ENCODE measurements at regions not wholly inside any gene's neighbourhood (a gene's known extent, or its start where the extent isn't known, plus 50 kb on each side); places are given as distances from the start of the nearest gene placed in this dataset.

DNA sequence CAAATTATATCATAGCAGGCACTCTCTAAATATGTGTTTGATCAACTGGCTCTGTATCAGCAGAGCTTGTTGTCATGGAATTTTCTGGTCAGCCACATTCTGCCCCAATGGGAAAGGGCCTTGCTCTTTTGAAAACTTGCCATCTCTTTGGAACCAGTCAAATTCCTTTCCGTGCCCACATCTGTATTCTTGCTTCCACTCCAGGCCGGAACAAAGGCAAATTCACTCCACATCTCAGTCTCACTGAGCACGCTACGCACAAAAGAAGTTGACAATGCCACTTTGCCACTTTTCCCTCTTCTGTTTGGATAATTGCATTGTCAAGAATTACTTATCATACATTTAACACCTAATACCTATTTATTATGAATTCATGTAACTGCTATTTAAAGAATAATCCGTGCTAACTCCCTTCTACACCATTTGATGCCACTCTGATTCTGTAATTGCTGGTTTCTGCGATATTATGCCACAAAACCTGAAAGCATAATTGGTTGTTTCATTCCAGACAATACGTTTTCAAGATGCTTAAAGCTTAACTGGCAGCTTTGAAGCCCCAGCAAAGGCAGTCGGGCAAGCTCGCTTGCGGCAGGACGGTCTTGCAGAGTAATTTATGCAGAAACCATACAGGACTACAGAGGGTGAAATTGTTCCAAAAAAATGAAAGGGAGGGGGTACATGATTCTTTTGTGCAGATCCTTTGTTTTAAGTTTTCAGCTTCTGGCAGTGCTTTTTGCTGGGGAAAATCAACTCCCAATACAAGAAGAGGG is 277.7 kb downstream of the MSX2 start:
- no peaks in the 10 kb centered on the region for H3K79me2 ChIP-seq (ENCODE audit: insufficient read depth, low read length)
- H3K9ac ChIP-seq (ENCODE audit: low read depth, low read length, poor library complexity, severe bottlenecking): no peak overlapping the region
- H3K9me3 ChIP-seq (ENCODE audit: insufficient read depth, low read depth, low read length): no peaks in the 10 kb centered on the region
- no peaks in the 10 kb centered on the region for H3K4me1 ChIP-seq (ENCODE audit: insufficient read depth, low read length, poor library complexity, severe bottlenecking)
- no peaks in the 10 kb centered on the region for H4K20me1 ChIP-seq (ENCODE audit: insufficient read depth, low read length, poor library complexity, severe bottlenecking)
- no peaks in the 10 kb centered on the region for H3K36me3 ChIP-seq (ENCODE audit: insufficient read depth, low read length)
- H3K27me3 ChIP-seq (ENCODE audit: insufficient read depth, low read length, poor library complexity, severe bottlenecking): no peaks in the 10 kb centered on the region
- TF ChIP-seq CTCF (conservative IDR thresholded peaks at IDR 0.05; ENCODE audit: low read length): no peak
- no peak for TF ChIP-seq EZH2phosphoT487 (IDR thresholded peaks at IDR 0.05; ENCODE audit: borderline replicate concordance)
- H2AFZ ChIP-seq (ENCODE audit: low read length): no peak overlapping the region
- no peaks in the 10 kb centered on the region for H3K9me2 ChIP-seq (replicated peaks; ENCODE audit: low read depth, low read length)
- H3K4me3 ChIP-seq (ENCODE audit: low read length, poor library complexity, severe bottlenecking): no peak overlapping the region
- no peaks in the 10 kb centered on the region for H3F3A ChIP-seq (ENCODE audit: low read depth)
- H3K4me2 ChIP-seq (ENCODE audit: low read depth, low read length, poor library complexity, severe bottlenecking): no peak overlapping the region

GRCh38 chr5:175001311-175001710 is 276.9 kb downstream of the MSX2 start:
- Histone ChIP-seq H3K27me3 (ENCODE audit: insufficient read depth, low read length, poor library complexity, severe bottlenecking) (no peaks in the 10 kb centered on the region), H3K36me3 (ENCODE audit: insufficient read depth, low read length) (no peaks in the 10 kb centered on the region), H2AFZ (ENCODE audit: low read length) (no peak overlapping the region), H3K4me3 (ENCODE audit: low read length, poor library complexity, severe bottlenecking) (no peak overlapping the region), H3K9ac (ENCODE audit: low read depth, low read length, poor library complexity, severe bottlenecking) (no peak overlapping the region), H3K9me3 (ENCODE audit: insufficient read depth, low read depth, low read length) (no peaks in the 10 kb centered on the region), H4K20me1 (ENCODE audit: insufficient read depth, low read length, poor library complexity, severe bottlenecking) (no peaks in the 10 kb centered on the region), H3F3A (ENCODE audit: low read depth) (no peaks in the 10 kb centered on the region), H3K4me1 (ENCODE audit: insufficient read depth, low read length, poor library complexity, severe bottlenecking) (no peaks in the 10 kb centered on the region), H3K4me2 (ENCODE audit: low read depth, low read length, poor library complexity, severe bottlenecking) (no peak overlapping the region), H3K9me2 (replicated peaks; ENCODE audit: low read depth, low read length) (no peaks in the 10 kb centered on the region), H3K79me2 (ENCODE audit: insufficient read depth, low read length) (no peaks in the 10 kb centered on the region)
- TF ChIP-seq EZH2phosphoT487 (IDR thresholded peaks at IDR 0.05; ENCODE audit: borderline replicate concordance): no peak
- no peak for TF ChIP-seq CTCF (conservative IDR thresholded peaks at IDR 0.05; ENCODE audit: low read length)

DNA sequence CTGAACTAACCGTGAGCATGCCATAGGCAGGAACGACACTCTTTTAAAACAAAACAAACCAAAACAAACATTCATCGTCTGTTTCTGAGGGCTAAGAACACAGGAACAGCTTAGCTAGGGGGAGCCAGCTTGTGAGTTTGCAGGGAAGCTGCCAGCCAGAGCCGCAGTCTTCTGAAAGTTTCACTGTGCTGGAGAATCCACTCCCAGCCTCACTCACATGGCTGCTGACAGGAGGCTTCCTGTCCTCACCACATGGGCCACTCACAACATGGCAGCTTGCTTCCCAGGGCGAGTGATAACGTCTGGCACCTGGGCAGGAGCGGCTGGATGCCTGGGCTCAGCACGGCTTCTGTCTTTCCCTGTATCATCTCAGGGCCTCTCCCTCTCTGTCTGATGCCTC is 275.2 kb downstream of the MSX2 start:
- Histone ChIP-seq H3F3A (ENCODE audit: low read depth) (no peaks in the 10 kb centered on the region), H3K4me2 (ENCODE audit: low read depth, low read length, poor library complexity, severe bottlenecking) (no peak overlapping the region), H3K79me2 (ENCODE audit: insufficient read depth, low read length) (no peaks in the 10 kb centered on the region), H4K20me1 (ENCODE audit: insufficient read depth, low read length, poor library complexity, severe bottlenecking) (no peaks in the 10 kb centered on the region), H3K36me3 (ENCODE audit: insufficient read depth, low read length) (no peaks in the 10 kb centered on the region), H3K4me1 (ENCODE audit: insufficient read depth, low read length, poor library complexity, severe bottlenecking) (no peaks in the 10 kb centered on the region), H3K9ac (ENCODE audit: low read depth, low read length, poor library complexity, severe bottlenecking) (no peak overlapping the region), H3K9me3 (ENCODE audit: insufficient read depth, low read depth, low read length) (no peaks in the 10 kb centered on the region), H3K4me3 (ENCODE audit: low read length, poor library complexity, severe bottlenecking) (no peak overlapping the region), H2AFZ (ENCODE audit: low read length) (no peak overlapping the region), H3K9me2 (replicated peaks; ENCODE audit: low read depth, low read length) (no peaks in the 10 kb centered on the region), H3K27me3 (ENCODE audit: insufficient read depth, low read length, poor library complexity, severe bottlenecking) (no peaks in the 10 kb centered on the region)
- TF ChIP-seq EZH2phosphoT487 (IDR thresholded peaks at IDR 0.05; ENCODE audit: borderline replicate concordance) (no peak), CTCF (conservative IDR thresholded peaks at IDR 0.05; ENCODE audit: low read length) (no peak)
